Suppressor macrophage treated with lipopolysaccharide for 4 hours (primary cell): ENCODE measurements at regions not wholly inside any gene's neighbourhood (a gene's known extent, or its start where the extent isn't known, plus 50 kb on each side); places are given as distances from the start of the nearest gene placed in this dataset.

Experiments
- DNase-seq: peaks from one replicate; pipeline ENCODE4 v3.0.0-alpha.2; 2020

DNA sequence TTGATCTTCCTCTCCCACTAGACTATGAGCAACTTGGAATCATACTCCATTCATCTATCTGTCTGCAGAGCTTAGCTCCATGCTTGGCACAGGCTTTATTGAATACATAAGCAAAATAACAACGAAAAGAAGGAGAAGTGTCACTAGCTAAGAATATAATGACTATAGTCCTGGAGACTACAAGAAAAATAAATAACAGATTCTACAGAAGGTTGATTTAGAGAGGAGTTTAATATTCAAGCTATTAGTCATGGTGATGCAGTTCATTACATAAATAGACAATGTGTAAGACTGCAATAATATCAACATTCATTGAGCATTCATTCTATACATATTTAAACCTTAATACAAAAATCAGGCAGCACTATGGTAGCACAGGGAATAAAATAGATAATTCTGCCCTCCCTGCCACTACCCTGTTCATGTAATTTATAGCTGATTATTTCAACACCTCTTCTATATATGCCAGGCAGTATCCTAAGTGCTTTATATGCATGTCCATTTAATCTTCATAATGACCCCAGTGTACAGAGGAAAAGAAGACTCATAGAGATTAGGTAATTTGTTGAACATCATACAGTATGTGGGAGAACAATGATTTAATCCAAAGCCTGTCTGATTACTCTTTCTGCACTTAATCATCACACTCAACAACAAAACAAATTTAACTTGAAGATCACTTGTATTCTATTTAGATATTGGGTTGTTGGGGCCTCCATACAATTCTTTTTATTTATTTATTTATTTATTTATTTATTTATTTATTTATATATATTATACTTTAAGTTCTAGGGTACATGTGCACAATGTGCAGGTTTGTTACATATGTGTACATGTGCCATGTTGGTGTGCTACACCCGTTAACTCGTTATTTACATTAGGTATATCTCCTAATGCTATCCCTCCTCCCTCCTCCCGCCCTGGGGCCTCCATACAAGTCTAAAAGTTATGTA, 165.3 kb downstream of the RNF152 start:
- DNase-seq = no peak

DNA sequence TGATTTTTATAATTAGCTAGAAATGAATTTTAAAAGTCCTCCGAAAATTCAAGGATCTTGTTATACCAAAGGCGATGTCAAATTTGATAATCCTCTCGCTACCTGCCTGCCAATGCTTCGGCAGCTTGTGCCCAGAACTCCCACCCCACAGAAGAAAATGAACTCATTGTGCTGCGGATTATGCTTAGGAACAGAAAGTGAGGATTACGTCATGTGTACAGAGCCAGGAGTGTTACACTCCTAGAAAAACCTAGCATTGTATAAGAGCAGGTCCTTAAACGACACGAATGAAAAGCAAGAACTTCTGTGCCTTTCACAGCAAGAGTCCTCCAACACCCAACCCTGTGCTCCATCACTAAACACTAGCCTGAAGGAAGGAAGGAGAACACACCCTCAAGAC, 168.3 kb downstream of the RNF152 start:
- no peak for DNase-seq

GRCh38 chr18:61722247-61722646, 170.6 kb downstream of the RNF152 start:
- no peak for DNase-seq

DNA sequence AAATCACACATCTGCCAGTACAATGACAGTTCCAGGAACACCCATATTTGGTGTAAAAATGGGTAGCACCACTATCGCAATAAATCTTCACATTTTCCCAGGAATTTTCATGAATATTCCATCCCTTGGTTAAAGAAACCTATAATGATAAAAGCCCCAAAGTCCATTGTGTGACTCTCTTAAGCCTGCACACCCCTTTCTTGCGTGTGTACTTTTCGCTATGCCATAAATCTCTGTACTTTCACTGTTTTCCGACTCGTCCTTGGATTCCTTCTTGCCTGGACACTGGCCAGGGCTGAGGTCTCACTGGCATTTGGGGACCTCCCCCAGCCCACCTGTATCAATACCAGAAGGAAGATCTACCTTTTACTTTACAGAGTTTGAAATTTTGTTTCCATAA, 172.3 kb downstream of the RNF152 start:
- no peak for DNase-seq

DNA sequence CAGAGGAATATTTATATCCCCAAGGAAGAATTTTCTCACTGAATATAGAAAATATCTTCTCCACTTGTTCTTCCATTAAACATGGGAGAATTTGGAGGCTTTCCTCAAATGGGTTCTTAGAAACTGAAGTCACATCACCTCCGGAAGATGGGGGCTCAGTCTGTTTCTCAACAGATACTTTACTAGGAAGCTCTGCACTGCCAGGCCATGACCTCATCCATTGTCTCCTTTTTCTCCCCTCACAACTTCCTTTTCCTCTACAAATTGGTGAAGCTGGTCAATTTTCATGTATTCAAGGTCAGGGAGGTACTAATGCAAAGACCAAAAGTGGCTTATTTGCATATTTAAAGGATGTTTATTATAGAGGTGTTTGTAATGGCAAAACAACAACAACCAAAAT, 173.1 kb downstream of the RNF152 start:
- DNase-seq = no peak

GRCh38 chr18:61718944-61719343, 173.9 kb downstream of the RNF152 start:
- no peak for DNase-seq

- no peak for DNase-seq
Observed at GRCh38 chr18:61714421-61714820, 178.4 kb downstream of the RNF152 start.

DNA sequence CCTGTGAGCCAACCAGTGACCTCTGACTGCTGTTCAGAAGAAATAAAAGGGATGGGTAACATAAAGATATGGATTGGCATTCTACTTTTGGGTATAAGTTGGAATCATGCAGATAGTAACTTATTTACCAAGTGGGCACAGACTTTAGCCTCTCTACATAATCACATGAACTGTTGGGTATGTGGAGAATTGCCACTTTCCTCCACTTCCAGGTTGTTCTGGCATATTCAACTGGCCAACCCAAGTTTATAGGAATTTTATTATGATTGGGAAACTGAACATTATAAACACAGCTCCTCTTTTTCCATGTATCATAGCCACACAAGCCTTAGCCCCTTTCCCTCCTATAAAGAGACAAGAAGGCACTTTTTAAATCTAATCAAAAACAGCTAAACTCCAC, 179.3 kb downstream of the RNF152 start:
- no peak for DNase-seq

DNA sequence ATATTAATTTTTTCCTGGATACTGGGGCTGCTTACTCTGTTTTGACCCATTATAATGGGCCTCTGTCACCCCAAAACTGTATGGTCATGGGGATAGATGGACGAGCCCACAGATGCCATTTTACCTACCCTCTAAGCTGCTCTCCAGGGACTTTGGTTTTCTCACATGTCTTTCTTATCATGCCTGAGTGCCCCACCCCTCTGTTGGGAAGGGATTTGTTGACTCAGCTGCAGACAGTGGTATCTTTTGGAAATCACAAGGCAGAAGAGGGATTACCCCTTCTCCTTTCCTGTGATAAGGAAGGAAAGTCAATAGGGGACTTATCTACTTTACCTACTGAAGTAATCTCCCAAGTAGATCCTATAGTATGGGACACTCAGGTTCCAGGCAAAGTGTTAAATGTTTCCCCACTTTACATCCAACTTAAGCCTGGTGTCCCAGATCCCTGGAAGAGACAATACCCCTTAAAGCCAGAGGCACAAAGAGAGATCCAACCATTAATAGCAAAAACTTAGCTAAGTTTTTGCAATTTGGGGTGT, 182.7 kb downstream of the RNF152 start:
- no peak for DNase-seq

GRCh38 chr18:61706276-61706915, 186.4 kb downstream of the RNF152 start:
- DNase-seq = no peak

DNA sequence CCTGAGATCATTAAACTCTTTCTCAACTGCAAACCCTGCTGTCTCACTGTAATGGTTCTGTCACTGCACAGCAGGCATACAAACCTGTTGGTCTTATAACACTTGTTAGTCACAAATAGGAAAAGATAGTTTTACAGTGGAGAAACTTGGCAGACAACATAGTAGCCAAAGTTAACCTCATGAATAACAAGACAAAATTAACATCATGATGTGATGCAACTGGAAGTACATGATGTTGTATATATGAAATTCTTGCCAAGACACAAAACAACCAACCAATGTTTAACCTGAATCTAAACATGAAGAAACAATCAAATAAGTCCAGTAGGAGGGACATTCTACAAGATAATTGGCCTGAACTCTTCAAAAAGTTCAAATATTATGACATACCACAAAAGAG, 189.3 kb downstream of the RNF152 start:
- no peak for DNase-seq

- DNase-seq = no peak
Observed at GRCh38 chr18:61702007-61702406, 190.8 kb downstream of the RNF152 start.

DNA sequence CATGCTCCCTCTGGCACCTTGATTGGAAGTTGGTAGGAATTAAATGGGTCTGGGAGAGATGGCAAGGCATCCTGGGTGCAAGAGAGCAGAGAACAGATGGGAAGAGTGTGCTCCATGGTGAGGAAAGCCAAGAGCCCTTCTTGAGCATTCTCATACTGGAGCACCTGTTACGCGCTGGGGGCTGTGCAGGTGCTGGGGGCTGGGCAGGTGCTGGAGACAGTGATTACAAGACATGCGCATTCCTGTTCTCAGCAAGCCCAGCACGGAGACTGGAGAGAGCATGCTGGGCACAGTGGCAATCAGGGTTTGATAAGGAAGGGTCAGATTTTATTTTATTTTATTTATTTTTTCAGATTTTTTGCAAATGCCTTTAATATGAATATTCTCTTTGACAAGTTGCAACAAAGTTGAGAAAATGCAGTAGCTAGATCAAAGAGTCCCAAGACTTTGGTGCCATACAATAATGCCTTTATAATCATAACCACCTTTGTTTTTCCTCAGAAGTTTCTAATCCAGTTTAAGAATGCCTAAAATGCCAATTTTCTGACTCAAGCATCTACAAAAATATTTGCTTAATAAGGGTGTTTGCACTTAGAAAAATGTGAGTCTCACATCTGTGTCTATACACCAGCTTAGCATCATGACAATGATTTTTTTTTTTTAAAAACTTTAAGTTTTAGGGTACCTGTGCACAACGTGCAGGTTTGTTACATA, 193.3 kb downstream of the RNF152 start:
- no peak for DNase-seq

DNA sequence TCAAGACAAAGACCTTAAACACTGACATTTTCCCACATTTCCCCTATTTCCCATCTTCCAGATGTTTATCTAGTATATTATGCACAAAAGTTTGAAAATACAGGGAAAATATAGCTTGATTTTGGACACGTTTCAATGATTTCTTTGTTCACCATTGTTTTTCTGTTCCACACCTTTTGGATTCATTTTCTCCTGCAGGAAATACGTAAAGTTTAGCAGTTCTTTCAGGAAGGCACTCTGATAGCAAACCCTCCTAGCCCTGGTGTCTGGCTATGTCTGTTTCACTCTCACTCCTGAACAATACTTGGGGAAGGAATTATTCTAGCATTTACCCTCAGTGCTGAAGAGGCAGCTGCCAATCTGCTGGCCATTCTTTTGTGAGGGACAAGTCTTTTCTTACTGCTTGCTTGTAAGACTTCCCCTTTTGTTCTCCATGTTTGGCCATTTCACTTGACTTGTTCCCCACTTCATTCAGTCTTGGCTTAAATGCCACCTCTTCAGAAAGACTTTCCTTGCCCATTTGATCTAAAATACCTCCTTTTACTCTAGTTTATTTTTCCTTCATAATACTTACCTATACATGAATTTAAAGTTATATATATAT, 195.4 kb downstream of the RNF152 start:
- no peak for DNase-seq

- DNase-seq = no peak
Observed at GRCh38 chr18:61694236-61694635, 198.6 kb downstream of the RNF152 start.

DNA sequence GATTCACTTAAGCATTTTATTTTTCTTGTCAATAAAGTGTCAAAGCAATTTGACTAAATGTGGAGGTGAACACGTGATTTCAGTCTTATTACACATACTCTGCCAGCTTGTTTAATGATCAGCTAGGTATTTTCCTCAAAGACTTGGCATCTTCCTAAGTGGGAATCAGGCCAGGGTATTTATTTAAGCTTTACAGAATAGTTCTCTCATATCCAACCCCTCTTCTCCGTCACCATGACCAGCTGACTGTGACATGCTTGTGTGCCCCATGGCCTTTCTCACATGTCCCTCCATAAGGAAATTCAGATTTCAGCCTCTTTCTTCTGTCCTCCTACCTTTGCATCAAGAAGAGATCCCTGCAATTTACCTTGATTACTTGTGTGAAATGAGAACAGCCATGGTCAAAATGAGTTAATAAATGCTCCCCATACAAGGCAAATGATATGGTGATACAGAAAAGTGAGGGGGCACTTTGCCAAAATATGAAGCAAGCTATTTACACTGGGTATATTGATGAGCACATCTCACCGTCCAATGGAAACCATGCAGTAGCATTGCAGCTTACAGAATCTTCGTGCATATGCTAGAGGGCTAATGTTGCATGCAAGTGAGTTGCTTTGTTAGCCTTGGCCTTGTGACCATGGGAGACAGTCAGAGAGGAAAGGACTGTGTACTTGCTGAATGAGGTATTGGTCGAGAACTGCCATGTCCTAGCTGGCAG, 202.2 kb downstream of the RNF152 start:
- DNase-seq = no peak

DNA sequence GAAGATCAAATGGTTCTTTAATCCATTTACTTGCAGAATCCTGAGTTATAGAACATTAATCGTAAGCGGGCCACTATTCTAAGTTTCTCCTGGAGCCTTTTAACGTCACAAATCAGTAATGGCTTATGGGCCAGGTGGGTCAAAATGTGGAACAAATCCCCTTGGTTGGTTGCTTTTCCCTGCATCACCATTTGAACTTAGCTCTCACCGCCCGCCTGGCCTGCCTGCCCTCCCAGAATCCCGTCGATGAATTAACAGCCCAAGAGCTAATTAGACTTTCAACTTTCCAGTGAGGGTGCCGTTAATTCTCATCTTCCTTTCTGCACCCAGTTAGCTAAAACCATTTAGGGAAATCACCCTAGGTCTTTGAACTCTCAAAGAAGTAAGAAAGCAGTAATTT, 205.5 kb downstream of the RNF152 start:
- DNase-seq = no peak

DNA sequence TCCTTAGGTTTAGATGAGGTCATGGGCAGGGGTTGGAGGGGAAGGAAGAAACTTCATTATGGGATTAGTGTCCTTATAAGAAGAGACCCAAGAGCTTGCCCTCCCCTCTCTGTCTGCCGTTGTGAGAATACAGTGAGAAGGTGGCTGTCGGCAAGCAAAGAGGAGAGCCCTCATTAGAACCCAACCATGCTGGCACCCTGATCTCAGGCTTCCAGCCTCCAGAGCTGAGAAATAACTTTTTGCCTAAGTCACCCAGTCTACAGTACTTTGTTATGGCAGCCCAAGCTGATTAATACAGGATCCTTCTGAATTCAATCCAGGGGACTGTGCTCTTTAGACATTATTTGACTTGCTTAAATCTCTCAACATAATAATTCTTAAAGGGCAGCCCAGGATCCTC, 209.0 kb downstream of the RNF152 start:
- DNase-seq = no peak

GRCh38 chr18:61681065-61681464, 211.7 kb downstream of the RNF152 start:
- DNase-seq = no peak

DNA sequence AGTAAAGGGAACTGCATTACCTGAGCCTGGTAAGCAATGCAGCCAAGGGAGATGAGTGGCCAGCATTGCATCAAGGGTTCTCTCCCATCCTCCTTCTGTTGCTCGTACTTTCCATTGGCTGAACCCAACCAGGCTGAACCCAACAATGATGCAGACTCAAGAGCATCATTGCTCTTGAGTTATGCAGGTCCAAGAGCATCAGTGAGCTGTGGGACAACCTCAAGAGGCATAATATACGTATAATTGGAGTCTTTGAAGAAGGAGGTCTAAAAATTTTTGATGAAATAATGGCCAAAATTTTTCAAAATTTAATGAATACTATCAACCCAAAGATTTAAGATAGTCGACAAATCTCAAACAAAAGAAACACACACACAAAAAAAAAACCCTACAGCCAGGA, 213.0 kb downstream of the RNF152 start:
- no peak for DNase-seq

DNA sequence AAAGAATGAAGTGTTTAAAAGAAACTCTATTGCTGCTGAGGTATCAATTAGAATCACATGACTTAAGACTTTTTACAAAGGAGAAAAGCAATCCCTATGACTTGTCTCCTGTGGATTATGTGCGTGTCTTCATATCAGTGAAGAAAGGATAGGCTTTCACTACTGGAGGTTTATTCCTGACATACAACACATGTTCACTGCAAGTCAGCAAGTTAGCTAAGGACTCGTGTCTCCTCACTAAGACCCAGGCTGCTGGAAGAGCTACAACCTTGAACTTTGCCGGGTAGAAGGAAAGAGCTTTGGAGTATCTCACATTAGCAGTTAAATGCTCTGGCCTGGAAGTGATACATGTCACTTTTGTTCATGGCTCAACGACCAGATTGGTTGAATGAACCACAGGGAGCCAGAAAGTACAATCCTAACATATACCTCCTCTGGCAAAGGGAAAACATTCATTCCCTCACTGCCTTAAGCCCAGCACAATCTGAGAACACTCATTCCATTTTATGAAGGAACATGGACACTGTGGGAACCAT, 215.3 kb downstream of the RNF152 start:
- no peak for DNase-seq
